ENCODE measurements at regions not wholly inside any gene's neighbourhood (a gene's known extent, or its start where the extent isn't known, plus 50 kb on each side); places are given as distances from the start of the nearest gene placed in this dataset.

- TF ChIP-seq CTCF (IDR thresholded peaks at IDR 0.05) = no peak
- TF ChIP-seq EP300 (IDR thresholded peaks at IDR 0.05) = no peak
- TF ChIP-seq POLR2A (IDR thresholded peaks at IDR 0.05) = no peak
- no peak for TF ChIP-seq POLR2AphosphoS5 (IDR thresholded peaks at IDR 0.05)
- Histone ChIP-seq H3K4me1 (no peaks in the 10 kb centered on the region), H3K27ac (no peak overlapping the region), H3K36me3 (no peaks in the 10 kb centered on the region), H3K27me3 (no peaks in the 10 kb centered on the region), H3K4me3 (no peak overlapping the region), H3K9me3 (no peaks in the 10 kb centered on the region)
- intact Hi-C loops (cut with DNase I) = no loop called here
- no peak for DNase-seq
- 95 to 96% methylated on average over 1 of the region's 1 CpG for WGBS, 2 donors
These were observed 276.2 kb upstream of the NETO1 start for GRCh38 chr18:73144030-73144429.

DNA sequence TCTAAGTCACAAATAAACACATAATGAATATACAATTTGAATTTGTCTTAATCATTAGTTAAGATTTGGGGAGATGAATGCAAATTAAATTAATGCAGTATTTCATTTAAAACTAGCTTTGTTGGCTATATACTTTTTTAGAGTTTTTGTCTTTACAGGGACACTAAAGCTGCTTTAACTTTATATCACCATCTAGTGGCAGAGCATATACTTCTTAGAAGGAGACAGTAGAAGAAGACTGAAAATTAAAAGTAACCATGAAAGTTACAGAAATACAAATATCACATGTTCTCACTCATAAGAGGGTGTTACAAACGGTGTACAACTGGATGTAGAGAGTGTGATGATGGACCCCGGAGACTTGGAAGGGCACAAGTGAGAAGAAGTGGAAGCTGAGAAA is 268.3 kb upstream of the NETO1 start:
- DNase-seq = no peak
- Histone ChIP-seq H3K9me3 (no peaks in the 10 kb centered on the region), H3K27ac (no peak overlapping the region), H3K4me1 (no peaks in the 10 kb centered on the region), H3K36me3 (no peaks in the 10 kb centered on the region), H3K27me3 (no peaks in the 10 kb centered on the region), H3K4me3 (no peak overlapping the region)
- TF ChIP-seq CTCF (IDR thresholded peaks at IDR 0.05) (no peak), EP300 (IDR thresholded peaks at IDR 0.05) (no peak), POLR2A (IDR thresholded peaks at IDR 0.05) (no peak), POLR2AphosphoS5 (IDR thresholded peaks at IDR 0.05) (no peak)
- intact Hi-C loops (cut with DNase I) = no loop called here
- 58 to 59% methylated on average over 2 of the region's 2 CpGs for WGBS, 2 donors

- Histone ChIP-seq H3K36me3 (no peaks in the 10 kb centered on the region), H3K4me3 (no peak overlapping the region), H3K9me3 (no peaks in the 10 kb centered on the region), H3K4me1 (no peaks in the 10 kb centered on the region), H3K27ac (no peak overlapping the region), H3K27me3 (no peaks in the 10 kb centered on the region)
- 53 to 62% methylated on average over 2 of the region's 2 CpGs for WGBS, 2 donors
- intact Hi-C loops (cut with DNase I) = no loop called here
- DNase-seq = no peak
- TF ChIP-seq POLR2A (IDR thresholded peaks at IDR 0.05) (no peak), POLR2AphosphoS5 (IDR thresholded peaks at IDR 0.05) (no peak), CTCF (IDR thresholded peaks at IDR 0.05) (no peak), EP300 (IDR thresholded peaks at IDR 0.05) (no peak)
These were observed 256.4 kb upstream of the NETO1 start for GRCh38 chr18:73124175-73124574.

DNA sequence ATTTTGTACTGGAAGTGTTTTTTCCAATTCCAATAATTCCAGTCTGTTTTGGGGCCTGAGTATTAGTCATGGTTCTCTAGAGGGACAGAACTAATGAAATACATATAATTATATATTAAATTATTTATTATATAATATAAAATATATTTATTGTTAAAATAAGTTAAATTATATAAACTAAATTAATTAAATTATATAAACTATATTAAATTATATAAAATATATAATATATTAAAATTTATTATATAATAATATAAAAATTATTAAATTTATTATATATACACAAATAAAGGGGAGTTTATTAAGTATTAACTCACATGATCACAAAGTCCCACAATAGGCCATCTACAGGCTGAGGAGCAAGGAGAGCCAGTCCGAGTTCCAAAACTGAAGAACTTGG is 253.4 kb upstream of the NETO1 start:
- Histone ChIP-seq H3K27ac (no peak overlapping the region), H3K4me3 (no peak overlapping the region), H3K9me3 (no peaks in the 10 kb centered on the region), H3K27me3 (no peaks in the 10 kb centered on the region), H3K4me1 (no peaks in the 10 kb centered on the region), H3K36me3 (no peaks in the 10 kb centered on the region)
- 87 to 91% methylated on average over 1 of the region's 1 CpG for WGBS, 2 donors
- intact Hi-C loops (cut with DNase I) = no loop called here
- TF ChIP-seq CTCF (IDR thresholded peaks at IDR 0.05) = no peak
- TF ChIP-seq EP300 (IDR thresholded peaks at IDR 0.05) = no peak
- no peak for TF ChIP-seq POLR2A (IDR thresholded peaks at IDR 0.05)
- TF ChIP-seq POLR2AphosphoS5 (IDR thresholded peaks at IDR 0.05) = no peak
- no peak for DNase-seq

DNA sequence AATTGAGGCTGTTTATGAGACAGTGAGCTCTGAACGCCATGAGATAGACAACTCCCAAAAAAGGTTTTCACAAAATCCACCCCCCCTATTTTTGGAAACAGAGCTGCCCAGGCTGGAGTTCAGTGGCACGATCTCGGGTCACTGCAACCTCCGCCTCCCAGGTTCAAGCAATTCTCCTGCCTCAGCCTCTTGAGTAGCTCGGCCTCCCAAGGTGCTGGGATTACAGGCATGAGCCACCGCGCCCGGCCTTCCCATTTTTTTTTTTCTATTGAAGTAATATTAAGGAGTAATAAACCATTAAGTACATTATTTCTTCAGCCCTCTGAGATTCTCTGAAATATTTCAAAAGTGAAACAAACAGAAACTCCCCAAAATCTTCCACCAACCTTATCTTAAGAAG is 252.8 kb upstream of the NETO1 start:
- intact Hi-C loops (cut with DNase I) = no loop called here
- no peaks in the 10 kb centered on the region for H3K27me3 ChIP-seq
- no peak for DNase-seq
- WGBS, 2 donors = 84 to 92% methylated on average over 8 of the region's 8 CpGs
- H3K4me3 ChIP-seq = no peak overlapping the region
- H3K27ac ChIP-seq = no peak overlapping the region
- no peaks in the 10 kb centered on the region for H3K9me3 ChIP-seq
- H3K4me1 ChIP-seq = no peaks in the 10 kb centered on the region
- no peak for TF ChIP-seq CTCF (IDR thresholded peaks at IDR 0.05)
- TF ChIP-seq EP300 (IDR thresholded peaks at IDR 0.05) = no peak
- no peak for TF ChIP-seq POLR2AphosphoS5 (IDR thresholded peaks at IDR 0.05)
- TF ChIP-seq POLR2A (IDR thresholded peaks at IDR 0.05) = no peak
- H3K36me3 ChIP-seq = no peaks in the 10 kb centered on the region
